HG03460 (cell line): ENCODE measurements at regions not wholly inside any gene's neighbourhood (a gene's known extent, or its start where the extent isn't known, plus 50 kb on each side); places are given as distances from the start of the nearest gene placed in this dataset.

ENCODE experiments used
- ATAC-seq: cut with Tn5 transposase; IDR thresholded peaks from one replicate; pipeline ENCODE4 v1.9.1; 2021; ENCODE audit not compliant: unreplicated experiment

DNA sequence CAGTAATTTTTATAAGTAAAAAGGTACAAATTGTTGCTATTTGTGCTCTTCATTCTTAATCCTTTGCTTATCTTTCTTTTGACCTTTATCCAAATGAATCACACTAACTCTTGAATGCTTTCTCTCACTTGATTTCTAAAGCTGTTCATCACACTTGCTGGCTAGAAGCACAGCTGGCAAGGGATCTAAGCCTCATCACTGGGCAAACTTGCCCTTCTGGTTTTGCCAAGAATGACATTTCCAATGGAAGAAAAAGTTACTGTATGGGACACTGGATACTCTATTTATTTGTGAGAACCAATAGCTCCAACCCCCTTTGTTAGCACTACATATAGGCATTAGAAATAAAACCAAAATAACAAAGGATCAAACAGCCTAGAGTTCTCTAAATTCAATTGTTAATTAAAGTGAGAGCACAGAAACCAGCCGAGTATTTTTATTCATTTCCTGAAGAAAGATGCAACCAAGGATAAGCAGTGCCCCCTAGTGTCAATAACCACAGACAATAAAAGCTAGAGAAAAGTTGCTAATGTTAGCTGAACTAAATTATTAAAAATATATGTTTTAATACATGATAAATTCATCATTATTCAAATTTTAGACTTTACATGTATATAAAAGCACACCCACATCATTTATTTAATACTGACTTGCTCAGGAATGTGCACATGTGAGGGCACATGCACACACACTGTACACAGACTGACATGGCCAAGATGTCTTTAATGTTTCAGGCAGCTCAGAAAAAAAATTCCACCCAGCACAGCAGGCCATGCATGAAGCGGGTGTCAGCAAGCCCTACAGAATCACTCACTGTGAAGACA lies 59.8 kb upstream of the POU5F2 start:
- peak; percentile 67 for ATAC-seq

DNA sequence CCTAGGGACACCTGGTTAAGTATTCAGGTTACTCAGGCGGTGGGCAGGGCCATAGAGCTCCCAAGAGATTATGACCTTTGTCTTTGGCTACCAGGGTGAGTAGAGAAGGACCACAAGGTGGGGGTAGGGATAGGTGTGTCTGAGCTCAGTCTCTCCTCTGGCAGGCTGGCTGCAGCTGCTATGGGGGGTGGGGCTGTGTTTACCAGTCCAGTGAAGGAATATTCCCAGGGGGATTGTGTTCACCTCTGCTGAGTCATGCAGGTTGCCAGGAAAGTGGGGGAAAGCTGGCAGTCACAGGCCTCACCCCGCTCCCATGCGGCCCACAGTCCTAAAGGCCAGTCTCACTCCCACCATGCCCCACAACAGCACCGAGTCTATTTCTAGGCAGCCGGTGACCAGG lies 53.6 kb upstream of the POU5F2 start:
- no peak for ATAC-seq

GRCh38 chr5:93793159-93793781 lies 51.9 kb upstream of the POU5F2 start:
- no peak for ATAC-seq

- no peak for ATAC-seq
Observed at GRCh38 chr5:93791518-93791972, 50.1 kb upstream of the POU5F2 start.
